ENCODE measurements at regions not wholly inside any gene's neighbourhood (a gene's known extent, or its start where the extent isn't known, plus 50 kb on each side); places are given as distances from the start of the nearest gene placed in this dataset.

DNA sequence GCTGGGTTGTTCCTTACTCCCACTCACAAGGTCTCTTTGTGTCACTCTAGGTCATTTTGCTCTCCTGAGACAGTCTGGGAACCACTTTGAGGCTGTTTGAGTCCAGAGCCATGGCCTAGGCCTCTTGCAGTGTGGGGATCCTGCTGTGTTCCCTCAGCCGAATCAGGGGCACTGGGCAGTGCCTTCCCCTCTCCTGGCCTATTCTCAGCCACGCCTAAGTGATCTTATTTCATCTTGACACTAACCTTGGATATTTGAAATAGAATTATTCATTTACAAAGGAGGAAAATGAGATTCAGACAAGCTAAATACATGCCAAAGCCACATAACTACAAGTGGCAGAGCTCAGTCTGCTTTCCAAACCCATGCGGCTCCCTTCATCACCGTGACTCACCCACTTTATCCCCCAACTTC is 557.2 kb upstream of the TBL1XR1 start:
- Mint-ChIP-seq H3K27me3 (ENCODE audit: low read depth) (no peaks in the 10 kb centered on the region; the same call in 1 of the 2 replicates), H3K36me3 (peaks cover 28% of the 10 kb centered on the region), H3K9me3 (peaks cover 33% of the 10 kb centered on the region), H3K4me1 (peaks cover 13% of the 10 kb centered on the region), H3K27ac (no peak overlapping the region), H3K4me3 (no peak overlapping the region)
- POLR2A ChIA-PET = no interaction called here
- no peak for ATAC-seq
- CTCF ChIA-PET = no interaction called here
- TF ChIP-seq, protein P1, sequence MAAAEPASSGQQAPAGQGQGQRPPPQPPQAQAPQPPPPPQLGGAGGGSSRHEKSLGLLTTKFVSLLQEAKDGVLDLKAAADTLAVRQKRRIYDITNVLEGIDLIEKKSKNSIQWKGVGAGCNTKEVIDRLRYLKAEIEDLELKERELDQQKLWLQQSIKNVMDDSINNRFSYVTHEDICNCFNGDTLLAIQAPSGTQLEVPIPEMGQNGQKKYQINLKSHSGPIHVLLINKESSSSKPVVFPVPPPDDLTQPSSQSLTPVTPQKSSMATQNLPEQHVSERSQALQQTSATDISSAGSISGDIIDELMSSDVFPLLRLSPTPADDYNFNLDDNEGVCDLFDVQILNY (CRISPR knock-in tag; IDR thresholded peaks at IDR 0.05) = no peak
- TF ChIP-seq, protein P2, sequence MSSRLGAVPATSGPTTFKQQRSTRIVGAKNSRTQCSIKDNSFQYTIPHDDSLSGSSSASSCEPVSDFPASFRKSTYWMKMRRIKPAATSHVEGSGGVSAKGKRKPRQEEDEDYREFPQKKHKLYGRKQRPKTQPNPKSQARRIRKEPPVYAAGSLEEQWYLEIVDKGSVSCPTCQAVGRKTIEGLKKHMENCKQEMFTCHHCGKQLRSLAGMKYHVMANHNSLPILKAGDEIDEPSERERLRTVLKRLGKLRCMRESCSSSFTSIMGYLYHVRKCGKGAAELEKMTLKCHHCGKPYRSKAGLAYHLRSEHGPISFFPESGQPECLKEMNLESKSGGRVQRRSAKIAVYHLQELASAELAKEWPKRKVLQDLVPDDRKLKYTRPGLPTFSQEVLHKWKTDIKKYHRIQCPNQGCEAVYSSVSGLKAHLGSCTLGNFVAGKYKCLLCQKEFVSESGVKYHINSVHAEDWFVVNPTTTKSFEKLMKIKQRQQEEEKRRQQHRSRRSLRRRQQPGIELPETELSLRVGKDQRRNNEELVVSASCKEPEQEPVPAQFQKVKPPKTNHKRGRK (CRISPR knock-in tag; IDR thresholded peaks at IDR 0.05; ENCODE audit: borderline replicate concordance) = no peak
- no peak for DNase-seq (ENCODE audit: low spot score)

DNA sequence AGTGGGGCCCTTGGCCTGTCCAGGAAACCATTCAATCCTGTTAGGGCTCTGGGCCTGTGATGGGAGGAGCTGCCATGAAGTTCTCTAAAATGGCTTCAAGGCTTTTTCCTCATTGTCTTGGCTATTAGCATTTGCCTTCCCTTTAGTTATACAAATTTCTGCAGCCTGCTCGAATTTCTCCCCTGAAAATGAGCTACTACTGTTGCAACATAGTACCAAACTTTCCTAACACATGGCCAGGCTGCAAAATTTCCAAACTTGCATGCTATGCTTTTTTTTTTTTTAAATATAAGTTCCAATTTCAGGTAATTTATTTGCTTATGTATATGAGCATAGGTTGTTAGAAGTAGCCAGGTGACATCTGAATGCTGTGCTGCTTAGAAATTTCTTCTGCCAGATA is 560.8 kb upstream of the TBL1XR1 start:
- no peaks in the 10 kb centered on the region; the same call in 1 of the 2 replicates for H3K27me3 Mint-ChIP-seq (ENCODE audit: low read depth)
- H3K36me3 Mint-ChIP-seq = peaks cover 31% of the 10 kb centered on the region
- H3K4me1 Mint-ChIP-seq = no peaks in the 10 kb centered on the region
- DNase-seq (ENCODE audit: low spot score) (no peak), ATAC-seq (no peak)
- peaks cover 47% of the 10 kb centered on the region for H3K9me3 Mint-ChIP-seq
- ChIA-PET CTCF (no interaction called here), POLR2A (no interaction called here)
- no peak overlapping the region for H3K4me3 Mint-ChIP-seq
- no peak overlapping the region for H3K27ac Mint-ChIP-seq
- TF ChIP-seq, protein P3, sequence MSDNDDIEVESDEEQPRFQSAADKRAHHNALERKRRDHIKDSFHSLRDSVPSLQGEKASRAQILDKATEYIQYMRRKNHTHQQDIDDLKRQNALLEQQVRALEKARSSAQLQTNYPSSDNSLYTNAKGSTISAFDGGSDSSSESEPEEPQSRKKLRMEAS (CRISPR knock-in tag; IDR thresholded peaks at IDR 0.05) = no peak
- no peak for TF ChIP-seq NR3C1 (CRISPR knock-in tag; conservative IDR thresholded peaks at IDR 0.05; ENCODE audit: low read depth)
- TF ChIP-seq, protein P4, sequence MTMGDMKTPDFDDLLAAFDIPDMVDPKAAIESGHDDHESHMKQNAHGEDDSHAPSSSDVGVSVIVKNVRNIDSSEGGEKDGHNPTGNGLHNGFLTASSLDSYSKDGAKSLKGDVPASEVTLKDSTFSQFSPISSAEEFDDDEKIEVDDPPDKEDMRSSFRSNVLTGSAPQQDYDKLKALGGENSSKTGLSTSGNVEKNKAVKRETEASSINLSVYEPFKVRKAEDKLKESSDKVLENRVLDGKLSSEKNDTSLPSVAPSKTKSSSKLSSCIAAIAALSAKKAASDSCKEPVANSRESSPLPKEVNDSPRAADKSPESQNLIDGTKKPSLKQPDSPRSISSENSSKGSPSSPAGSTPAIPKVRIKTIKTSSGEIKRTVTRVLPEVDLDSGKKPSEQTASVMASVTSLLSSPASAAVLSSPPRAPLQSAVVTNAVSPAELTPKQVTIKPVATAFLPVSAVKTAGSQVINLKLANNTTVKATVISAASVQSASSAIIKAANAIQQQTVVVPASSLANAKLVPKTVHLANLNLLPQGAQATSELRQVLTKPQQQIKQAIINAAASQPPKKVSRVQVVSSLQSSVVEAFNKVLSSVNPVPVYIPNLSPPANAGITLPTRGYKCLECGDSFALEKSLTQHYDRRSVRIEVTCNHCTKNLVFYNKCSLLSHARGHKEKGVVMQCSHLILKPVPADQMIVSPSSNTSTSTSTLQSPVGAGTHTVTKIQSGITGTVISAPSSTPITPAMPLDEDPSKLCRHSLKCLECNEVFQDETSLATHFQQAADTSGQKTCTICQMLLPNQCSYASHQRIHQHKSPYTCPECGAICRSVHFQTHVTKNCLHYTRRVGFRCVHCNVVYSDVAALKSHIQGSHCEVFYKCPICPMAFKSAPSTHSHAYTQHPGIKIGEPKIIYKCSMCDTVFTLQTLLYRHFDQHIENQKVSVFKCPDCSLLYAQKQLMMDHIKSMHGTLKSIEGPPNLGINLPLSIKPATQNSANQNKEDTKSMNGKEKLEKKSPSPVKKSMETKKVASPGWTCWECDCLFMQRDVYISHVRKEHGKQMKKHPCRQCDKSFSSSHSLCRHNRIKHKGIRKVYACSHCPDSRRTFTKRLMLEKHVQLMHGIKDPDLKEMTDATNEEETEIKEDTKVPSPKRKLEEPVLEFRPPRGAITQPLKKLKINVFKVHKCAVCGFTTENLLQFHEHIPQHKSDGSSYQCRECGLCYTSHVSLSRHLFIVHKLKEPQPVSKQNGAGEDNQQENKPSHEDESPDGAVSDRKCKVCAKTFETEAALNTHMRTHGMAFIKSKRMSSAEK (CRISPR knock-in tag; IDR thresholded peaks at IDR 0.05; ENCODE audit: borderline replicate concordance) = no peak
- TF ChIP-seq RORB (CRISPR knock-in tag; IDR thresholded peaks at IDR 0.05) = no peak
- TF ChIP-seq JAZF1 (CRISPR knock-in tag; IDR thresholded peaks at IDR 0.05) = no peak
- no peak for TF ChIP-seq MYBL2 (CRISPR knock-in tag; IDR thresholded peaks at IDR 0.05)
- TF ChIP-seq, protein P5, sequence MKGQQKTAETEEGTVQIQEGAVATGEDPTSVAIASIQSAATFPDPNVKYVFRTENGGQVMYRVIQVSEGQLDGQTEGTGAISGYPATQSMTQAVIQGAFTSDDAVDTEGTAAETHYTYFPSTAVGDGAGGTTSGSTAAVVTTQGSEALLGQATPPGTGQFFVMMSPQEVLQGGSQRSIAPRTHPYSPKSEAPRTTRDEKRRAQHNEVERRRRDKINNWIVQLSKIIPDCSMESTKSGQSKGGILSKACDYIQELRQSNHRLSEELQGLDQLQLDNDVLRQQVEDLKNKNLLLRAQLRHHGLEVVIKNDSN (CRISPR knock-in tag; IDR thresholded peaks at IDR 0.05) = no peak
- TF ChIP-seq, protein P6, sequence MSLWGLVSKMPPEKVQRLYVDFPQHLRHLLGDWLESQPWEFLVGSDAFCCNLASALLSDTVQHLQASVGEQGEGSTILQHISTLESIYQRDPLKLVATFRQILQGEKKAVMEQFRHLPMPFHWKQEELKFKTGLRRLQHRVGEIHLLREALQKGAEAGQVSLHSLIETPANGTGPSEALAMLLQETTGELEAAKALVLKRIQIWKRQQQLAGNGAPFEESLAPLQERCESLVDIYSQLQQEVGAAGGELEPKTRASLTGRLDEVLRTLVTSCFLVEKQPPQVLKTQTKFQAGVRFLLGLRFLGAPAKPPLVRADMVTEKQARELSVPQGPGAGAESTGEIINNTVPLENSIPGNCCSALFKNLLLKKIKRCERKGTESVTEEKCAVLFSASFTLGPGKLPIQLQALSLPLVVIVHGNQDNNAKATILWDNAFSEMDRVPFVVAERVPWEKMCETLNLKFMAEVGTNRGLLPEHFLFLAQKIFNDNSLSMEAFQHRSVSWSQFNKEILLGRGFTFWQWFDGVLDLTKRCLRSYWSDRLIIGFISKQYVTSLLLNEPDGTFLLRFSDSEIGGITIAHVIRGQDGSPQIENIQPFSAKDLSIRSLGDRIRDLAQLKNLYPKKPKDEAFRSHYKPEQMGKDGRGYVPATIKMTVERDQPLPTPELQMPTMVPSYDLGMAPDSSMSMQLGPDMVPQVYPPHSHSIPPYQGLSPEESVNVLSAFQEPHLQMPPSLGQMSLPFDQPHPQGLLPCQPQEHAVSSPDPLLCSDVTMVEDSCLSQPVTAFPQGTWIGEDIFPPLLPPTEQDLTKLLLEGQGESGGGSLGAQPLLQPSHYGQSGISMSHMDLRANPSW (CRISPR knock-in tag; conservative IDR thresholded peaks at IDR 0.05; ENCODE audit: low read depth) = no peak
- no peak for TF ChIP-seq TP53 (CRISPR knock-in tag; IDR thresholded peaks at IDR 0.05)
- no peak for TF ChIP-seq NR1H2 (CRISPR knock-in tag; IDR thresholded peaks at IDR 0.05)
- TF ChIP-seq, protein P7, sequence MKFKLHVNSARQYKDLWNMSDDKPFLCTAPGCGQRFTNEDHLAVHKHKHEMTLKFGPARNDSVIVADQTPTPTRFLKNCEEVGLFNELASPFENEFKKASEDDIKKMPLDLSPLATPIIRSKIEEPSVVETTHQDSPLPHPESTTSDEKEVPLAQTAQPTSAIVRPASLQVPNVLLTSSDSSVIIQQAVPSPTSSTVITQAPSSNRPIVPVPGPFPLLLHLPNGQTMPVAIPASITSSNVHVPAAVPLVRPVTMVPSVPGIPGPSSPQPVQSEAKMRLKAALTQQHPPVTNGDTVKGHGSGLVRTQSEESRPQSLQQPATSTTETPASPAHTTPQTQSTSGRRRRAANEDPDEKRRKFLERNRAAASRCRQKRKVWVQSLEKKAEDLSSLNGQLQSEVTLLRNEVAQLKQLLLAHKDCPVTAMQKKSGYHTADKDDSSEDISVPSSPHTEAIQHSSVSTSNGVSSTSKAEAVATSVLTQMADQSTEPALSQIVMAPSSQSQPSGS (CRISPR knock-in tag; IDR thresholded peaks at IDR 0.05; ENCODE audit: borderline replicate concordance, low read depth) = no peak
- TF ChIP-seq, protein P8, sequence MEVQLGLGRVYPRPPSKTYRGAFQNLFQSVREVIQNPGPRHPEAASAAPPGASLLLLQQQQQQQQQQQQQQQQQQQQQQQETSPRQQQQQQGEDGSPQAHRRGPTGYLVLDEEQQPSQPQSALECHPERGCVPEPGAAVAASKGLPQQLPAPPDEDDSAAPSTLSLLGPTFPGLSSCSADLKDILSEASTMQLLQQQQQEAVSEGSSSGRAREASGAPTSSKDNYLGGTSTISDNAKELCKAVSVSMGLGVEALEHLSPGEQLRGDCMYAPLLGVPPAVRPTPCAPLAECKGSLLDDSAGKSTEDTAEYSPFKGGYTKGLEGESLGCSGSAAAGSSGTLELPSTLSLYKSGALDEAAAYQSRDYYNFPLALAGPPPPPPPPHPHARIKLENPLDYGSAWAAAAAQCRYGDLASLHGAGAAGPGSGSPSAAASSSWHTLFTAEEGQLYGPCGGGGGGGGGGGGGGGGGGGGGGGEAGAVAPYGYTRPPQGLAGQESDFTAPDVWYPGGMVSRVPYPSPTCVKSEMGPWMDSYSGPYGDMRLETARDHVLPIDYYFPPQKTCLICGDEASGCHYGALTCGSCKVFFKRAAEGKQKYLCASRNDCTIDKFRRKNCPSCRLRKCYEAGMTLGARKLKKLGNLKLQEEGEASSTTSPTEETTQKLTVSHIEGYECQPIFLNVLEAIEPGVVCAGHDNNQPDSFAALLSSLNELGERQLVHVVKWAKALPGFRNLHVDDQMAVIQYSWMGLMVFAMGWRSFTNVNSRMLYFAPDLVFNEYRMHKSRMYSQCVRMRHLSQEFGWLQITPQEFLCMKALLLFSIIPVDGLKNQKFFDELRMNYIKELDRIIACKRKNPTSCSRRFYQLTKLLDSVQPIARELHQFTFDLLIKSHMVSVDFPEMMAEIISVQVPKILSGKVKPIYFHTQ (CRISPR knock-in tag; IDR thresholded peaks at IDR 0.05) = no peak
- no peak for TF ChIP-seq FOXK1 (CRISPR knock-in tag; IDR thresholded peaks at IDR 0.05)
- TF ChIP-seq, protein P9, sequence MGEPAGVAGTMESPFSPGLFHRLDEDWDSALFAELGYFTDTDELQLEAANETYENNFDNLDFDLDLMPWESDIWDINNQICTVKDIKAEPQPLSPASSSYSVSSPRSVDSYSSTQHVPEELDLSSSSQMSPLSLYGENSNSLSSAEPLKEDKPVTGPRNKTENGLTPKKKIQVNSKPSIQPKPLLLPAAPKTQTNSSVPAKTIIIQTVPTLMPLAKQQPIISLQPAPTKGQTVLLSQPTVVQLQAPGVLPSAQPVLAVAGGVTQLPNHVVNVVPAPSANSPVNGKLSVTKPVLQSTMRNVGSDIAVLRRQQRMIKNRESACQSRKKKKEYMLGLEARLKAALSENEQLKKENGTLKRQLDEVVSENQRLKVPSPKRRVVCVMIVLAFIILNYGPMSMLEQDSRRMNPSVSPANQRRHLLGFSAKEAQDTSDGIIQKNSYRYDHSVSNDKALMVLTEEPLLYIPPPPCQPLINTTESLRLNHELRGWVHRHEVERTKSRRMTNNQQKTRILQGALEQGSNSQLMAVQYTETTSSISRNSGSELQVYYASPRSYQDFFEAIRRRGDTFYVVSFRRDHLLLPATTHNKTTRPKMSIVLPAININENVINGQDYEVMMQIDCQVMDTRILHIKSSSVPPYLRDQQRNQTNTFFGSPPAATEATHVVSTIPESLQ (CRISPR knock-in tag; IDR thresholded peaks at IDR 0.05) = no peak
